ENCODE measurements at regions not wholly inside any gene's neighbourhood (a gene's known extent, or its start where the extent isn't known, plus 50 kb on each side); places are given as distances from the start of the nearest gene placed in this dataset.

DNA sequence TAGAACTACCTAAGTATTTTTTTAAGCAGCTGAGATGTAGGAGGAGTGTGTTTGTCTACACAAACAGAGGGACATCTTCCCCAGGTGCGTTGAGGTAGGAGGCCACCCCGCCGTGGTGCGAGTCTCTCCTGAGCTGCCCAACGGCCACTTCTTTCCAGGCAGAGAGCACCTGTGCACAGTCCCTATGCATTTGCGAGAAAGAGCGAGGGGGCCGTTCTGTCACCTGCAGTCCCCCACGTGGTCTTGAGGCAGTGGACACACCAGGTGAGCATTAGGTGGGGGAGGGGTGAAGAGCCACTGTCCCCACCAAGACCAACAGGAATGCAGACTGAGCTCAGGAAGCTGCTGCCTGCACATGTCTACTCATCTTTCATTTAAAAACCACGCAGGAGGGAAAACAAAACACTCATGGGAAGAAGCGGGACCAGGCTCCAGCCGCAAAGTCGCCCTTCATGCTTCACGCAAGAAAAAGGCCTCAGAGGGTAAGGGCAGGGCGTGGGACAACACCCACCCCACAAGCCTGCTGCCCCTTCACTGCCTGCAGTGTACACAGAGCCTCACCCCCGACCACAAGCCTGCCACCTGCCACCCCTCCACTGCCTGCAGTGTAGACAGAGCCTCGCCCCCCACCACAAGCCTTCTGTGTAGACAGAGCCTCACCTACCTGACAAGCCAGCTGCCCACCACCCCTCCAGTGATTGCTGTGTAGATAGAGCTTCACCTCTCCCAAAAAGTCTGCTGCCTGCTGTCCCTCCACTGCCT, 142.0 kb downstream of the DLL1 start:
- TF ChIP-seq, protein P1, sequence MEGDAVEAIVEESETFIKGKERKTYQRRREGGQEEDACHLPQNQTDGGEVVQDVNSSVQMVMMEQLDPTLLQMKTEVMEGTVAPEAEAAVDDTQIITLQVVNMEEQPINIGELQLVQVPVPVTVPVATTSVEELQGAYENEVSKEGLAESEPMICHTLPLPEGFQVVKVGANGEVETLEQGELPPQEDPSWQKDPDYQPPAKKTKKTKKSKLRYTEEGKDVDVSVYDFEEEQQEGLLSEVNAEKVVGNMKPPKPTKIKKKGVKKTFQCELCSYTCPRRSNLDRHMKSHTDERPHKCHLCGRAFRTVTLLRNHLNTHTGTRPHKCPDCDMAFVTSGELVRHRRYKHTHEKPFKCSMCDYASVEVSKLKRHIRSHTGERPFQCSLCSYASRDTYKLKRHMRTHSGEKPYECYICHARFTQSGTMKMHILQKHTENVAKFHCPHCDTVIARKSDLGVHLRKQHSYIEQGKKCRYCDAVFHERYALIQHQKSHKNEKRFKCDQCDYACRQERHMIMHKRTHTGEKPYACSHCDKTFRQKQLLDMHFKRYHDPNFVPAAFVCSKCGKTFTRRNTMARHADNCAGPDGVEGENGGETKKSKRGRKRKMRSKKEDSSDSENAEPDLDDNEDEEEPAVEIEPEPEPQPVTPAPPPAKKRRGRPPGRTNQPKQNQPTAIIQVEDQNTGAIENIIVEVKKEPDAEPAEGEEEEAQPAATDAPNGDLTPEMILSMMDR (IDR thresholded peaks at IDR 0.05) = no peak
- no peak for TF ChIP-seq POLR2A (IDR thresholded peaks at IDR 0.05; ENCODE audit: low read depth)
- no peak for TF ChIP-seq EP300 (IDR thresholded peaks at IDR 0.05)
- TF ChIP-seq POLR2AphosphoS5 (IDR thresholded peaks at IDR 0.05) = no peak

Data from esophagus muscularis mucosa (tissue), 4 donors.